ENCODE measurements at regions not wholly inside any gene's neighbourhood (a gene's known extent, or its start where the extent isn't known, plus 50 kb on each side); places are given as distances from the start of the nearest gene placed in this dataset.

DNA sequence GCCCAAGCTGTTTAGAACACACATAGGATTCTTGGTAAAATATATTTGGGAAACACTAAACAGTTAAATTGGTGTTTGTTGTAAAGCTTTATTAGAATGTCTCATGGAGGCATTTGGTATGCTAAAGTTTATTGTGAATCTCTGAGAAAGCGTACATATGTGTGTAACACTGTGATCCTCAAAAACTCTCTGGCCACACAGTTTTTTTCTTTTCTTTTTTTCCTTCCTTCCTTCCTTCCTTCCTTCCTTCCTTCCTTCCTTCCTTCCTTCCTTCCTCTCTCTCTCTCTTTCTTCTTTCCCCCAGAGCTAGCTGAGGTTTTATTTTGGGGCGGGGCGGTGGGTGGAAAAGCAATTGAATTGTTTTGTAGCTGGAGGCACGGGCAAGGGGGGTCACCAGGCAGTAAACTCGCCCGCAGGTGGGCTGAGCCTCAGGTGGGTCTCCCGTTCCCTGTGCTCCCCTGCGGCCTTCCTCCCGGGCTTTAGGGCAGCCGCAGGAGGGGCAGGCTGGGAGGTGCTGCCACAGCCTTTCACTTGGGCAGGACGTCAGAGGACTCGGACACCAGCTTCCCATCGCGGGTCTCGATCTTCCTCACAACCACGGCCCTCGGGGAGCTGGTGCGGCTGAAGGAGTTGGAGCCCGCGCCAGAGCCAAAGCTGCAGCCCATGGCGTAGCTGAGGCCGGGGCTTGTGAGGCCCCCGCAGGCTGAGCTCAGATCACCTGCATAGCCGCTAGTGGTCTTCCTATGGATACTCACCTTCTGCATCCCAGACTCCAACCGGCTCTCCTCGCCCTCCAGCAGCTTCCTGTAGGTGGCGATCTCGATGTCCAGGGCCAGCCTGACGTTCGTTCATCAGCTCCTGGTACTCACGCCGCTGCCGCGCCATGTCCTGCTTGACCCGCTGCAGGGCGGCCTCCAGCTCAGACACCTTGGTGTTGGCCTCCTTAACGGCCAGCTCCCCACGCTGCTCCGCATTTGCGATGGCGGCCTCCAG is 459.0 kb downstream of the GATA3 start:
- no peaks in the 10 kb centered on the region for H3K79me2 ChIP-seq (ENCODE audit: control insufficient read depth, insufficient read depth, low read length)
- BruUV-seq (replicated peaks), result no TSS peak
- dilution Hi-C loops (cut with MboI; ENCODE audit: extremely low pct_ligation_motif_present, low sequenced_read_pairs) (no loop called here), intact Hi-C loops (cut with micrococcal nuclease) (no loop called here)
- no peak overlapping the region for H2AFZ ChIP-seq (ENCODE audit: low read depth, low read length)
- no peaks in the 10 kb centered on the region for H3K27me3 ChIP-seq (ENCODE audit: control insufficient read depth in 2 of 2, insufficient read depth in 2 of 2, low read length in 2 of 2)
- no peaks in the 10 kb centered on the region for H3K9me3 ChIP-seq (replicated peaks; ENCODE audit: control insufficient read depth, insufficient read depth, low read length)
- H3K27ac ChIP-seq (ENCODE audit: insufficient read depth, low read depth, low read length), result no peak overlapping the region
- TF ChIP-seq POLR2AphosphoS5 (IDR thresholded peaks at IDR 0.05; ENCODE audit: insufficient read depth, low read depth, low read length), result no peak
- no peak for TF ChIP-seq FOS (IDR thresholded peaks at IDR 0.05; ENCODE audit: borderline replicate concordance, insufficient read depth, low read length)
- no peak for TF ChIP-seq POLR2A (IDR thresholded peaks at IDR 0.05; ENCODE audit: low read depth, low read length)
- no peak for TF ChIP-seq GATA2 (IDR thresholded peaks at IDR 0.05; ENCODE audit: insufficient read depth, insufficient read length, low read depth, low read length)
- H4K20me1 ChIP-seq (replicated peaks; ENCODE audit: control insufficient read depth, extremely low read depth, insufficient read depth, low read length), result no peaks in the 10 kb centered on the region
- no peaks in the 10 kb centered on the region for H3K4me1 ChIP-seq (ENCODE audit: control insufficient read depth, extremely low read depth, insufficient read depth, low read length)
- no peaks in the 10 kb centered on the region for H3K9me1 ChIP-seq (replicated peaks; ENCODE audit: control insufficient read depth, extremely low read depth, insufficient read depth, low read length)
- DNase-seq (ENCODE audit: low read depth, low spot score) (no peak), FAIRE-seq (no peak)
- no peak overlapping the region for H3K4me2 ChIP-seq (ENCODE audit: insufficient read depth, low read length)
- H3K9ac ChIP-seq (replicated peaks; ENCODE audit: extremely low read depth, insufficient read depth, low read length), result no peak overlapping the region
- no peak overlapping the region for H3K4me3 ChIP-seq (replicated peaks in 1 of 3; ENCODE audit: insufficient read depth in 1 of 3, low read depth in 1 of 3, low read length in 3 of 3)
- no peaks in the 10 kb centered on the region for H3K36me3 ChIP-seq (ENCODE audit: control insufficient read depth in 2 of 2, extremely low read depth in 1 of 2, insufficient read depth in 2 of 2, low read length in 2 of 2)
- POLR2A ChIA-PET, result no interaction called here
- CTCF ChIA-PET, result interaction anchor here (2.1 kb wide), 1 partner anchor 10 kb away, joined by 5 read pairs; no protein-coding TSS in a partner anchor

DNA sequence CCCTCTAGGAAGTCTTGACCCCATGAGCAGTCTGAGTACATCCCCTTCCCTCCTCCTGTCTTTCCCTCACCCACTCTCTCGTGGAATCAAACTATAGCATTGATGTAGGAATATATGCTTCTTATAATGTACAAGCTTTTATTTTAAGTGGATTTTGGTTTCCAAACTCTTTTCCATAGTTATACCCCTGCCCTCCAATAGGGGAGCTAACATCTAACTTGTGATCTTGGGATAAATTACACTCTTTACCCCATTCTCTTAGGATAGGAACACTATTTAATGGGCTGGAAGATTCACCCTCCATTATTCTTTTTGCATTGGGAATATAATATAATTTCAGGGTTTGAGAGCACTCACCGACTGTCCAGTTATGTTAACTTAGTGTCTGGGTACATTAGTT is 465.9 kb downstream of the GATA3 start:
- Histone ChIP-seq H3K4me3 (replicated peaks in 1 of 3; ENCODE audit: insufficient read depth in 1 of 3, low read depth in 1 of 3, low read length in 3 of 3) (no peak overlapping the region), H3K79me2 (ENCODE audit: control insufficient read depth, insufficient read depth, low read length) (no peaks in the 10 kb centered on the region), H4K20me1 (replicated peaks; ENCODE audit: control insufficient read depth, extremely low read depth, insufficient read depth, low read length) (no peaks in the 10 kb centered on the region), H3K9me1 (replicated peaks; ENCODE audit: control insufficient read depth, extremely low read depth, insufficient read depth, low read length) (no peaks in the 10 kb centered on the region), H3K27me3 (ENCODE audit: control insufficient read depth in 2 of 2, insufficient read depth in 2 of 2, low read length in 2 of 2) (no peaks in the 10 kb centered on the region), H2AFZ (ENCODE audit: low read depth, low read length) (no peak overlapping the region), H3K9ac (replicated peaks; ENCODE audit: extremely low read depth, insufficient read depth, low read length) (no peak overlapping the region), H3K9me3 (replicated peaks; ENCODE audit: control insufficient read depth, insufficient read depth, low read length) (no peaks in the 10 kb centered on the region), H3K4me1 (ENCODE audit: control insufficient read depth, extremely low read depth, insufficient read depth, low read length) (no peaks in the 10 kb centered on the region), H3K27ac (ENCODE audit: insufficient read depth, low read depth, low read length) (no peak overlapping the region), H3K36me3 (ENCODE audit: control insufficient read depth in 2 of 2, extremely low read depth in 1 of 2, insufficient read depth in 2 of 2, low read length in 2 of 2) (no peaks in the 10 kb centered on the region), H3K4me2 (ENCODE audit: insufficient read depth, low read length) (no peak overlapping the region)
- FAIRE-seq (no peak), DNase-seq (ENCODE audit: low read depth, low spot score) (no peak)
- ChIA-PET CTCF (interaction anchor here (0.7 to 1.0 kb wide), 2 partner anchors 648 to 689 kb away, joined by 3 read pairs; no protein-coding TSS in a partner anchor), POLR2A (no interaction called here)
- dilution Hi-C loops (cut with MboI; ENCODE audit: extremely low pct_ligation_motif_present, low sequenced_read_pairs) (no loop called here), intact Hi-C loops (cut with micrococcal nuclease) (no loop called here)
- BruUV-seq (replicated peaks), result no TSS peak
- TF ChIP-seq FOS (IDR thresholded peaks at IDR 0.05; ENCODE audit: borderline replicate concordance, insufficient read depth, low read length), result no peak
- TF ChIP-seq, protein P1, sequence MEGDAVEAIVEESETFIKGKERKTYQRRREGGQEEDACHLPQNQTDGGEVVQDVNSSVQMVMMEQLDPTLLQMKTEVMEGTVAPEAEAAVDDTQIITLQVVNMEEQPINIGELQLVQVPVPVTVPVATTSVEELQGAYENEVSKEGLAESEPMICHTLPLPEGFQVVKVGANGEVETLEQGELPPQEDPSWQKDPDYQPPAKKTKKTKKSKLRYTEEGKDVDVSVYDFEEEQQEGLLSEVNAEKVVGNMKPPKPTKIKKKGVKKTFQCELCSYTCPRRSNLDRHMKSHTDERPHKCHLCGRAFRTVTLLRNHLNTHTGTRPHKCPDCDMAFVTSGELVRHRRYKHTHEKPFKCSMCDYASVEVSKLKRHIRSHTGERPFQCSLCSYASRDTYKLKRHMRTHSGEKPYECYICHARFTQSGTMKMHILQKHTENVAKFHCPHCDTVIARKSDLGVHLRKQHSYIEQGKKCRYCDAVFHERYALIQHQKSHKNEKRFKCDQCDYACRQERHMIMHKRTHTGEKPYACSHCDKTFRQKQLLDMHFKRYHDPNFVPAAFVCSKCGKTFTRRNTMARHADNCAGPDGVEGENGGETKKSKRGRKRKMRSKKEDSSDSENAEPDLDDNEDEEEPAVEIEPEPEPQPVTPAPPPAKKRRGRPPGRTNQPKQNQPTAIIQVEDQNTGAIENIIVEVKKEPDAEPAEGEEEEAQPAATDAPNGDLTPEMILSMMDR (IDR thresholded peaks at IDR 0.05; ENCODE audit: extremely low read depth in 1 of 2, insufficient read depth in 1 of 2, low read depth in 1 of 2, low read length in 2 of 2), result no peak
- no peak for TF ChIP-seq MYC (IDR thresholded peaks at IDR 0.05; ENCODE audit: low read depth, low read length)
- TF ChIP-seq POLR2A (IDR thresholded peaks at IDR 0.05; ENCODE audit: low read depth, low read length), result no peak
- no peak for TF ChIP-seq JUN (IDR thresholded peaks at IDR 0.05; ENCODE audit: borderline replicate concordance, insufficient read depth, insufficient read length, low read depth)
- no peak for TF ChIP-seq POLR2AphosphoS5 (IDR thresholded peaks at IDR 0.05; ENCODE audit: insufficient read depth, low read depth, low read length)
- TF ChIP-seq, protein P2, sequence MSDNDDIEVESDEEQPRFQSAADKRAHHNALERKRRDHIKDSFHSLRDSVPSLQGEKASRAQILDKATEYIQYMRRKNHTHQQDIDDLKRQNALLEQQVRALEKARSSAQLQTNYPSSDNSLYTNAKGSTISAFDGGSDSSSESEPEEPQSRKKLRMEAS (IDR thresholded peaks at IDR 0.05; ENCODE audit: insufficient read depth, insufficient read length), result no peak
- no peak for TF ChIP-seq EZH2 (IDR thresholded peaks at IDR 0.05; ENCODE audit: borderline replicate concordance, low read depth, low read length, severe bottlenecking)
- no peak for TF ChIP-seq GATA2 (IDR thresholded peaks at IDR 0.05; ENCODE audit: insufficient read depth, insufficient read length, low read depth, low read length)

All from endothelial cell of umbilical vein (primary cell).